Endodermal cell (in vitro differentiated cells): ENCODE measurements at regions not wholly inside any gene's neighbourhood (a gene's known extent, or its start where the extent isn't known, plus 50 kb on each side); places are given as distances from the start of the nearest gene placed in this dataset.

Experiments
- DNase-seq: peaks from one replicate; pipeline ENCODE4 v3.0.0-alpha.2; 2017
- H3K27ac ChIP-seq: 2 replicates; pipeline ENCODE4 v1.5.1; 2013; ENCODE audit warnings: mild to moderate bottlenecking, low read depth, low read length, moderate library complexity
- H3K27me3 ChIP-seq: 2 replicates; pipeline ENCODE4 v1.6.1; 2013; ENCODE audit warnings: mild to moderate bottlenecking, low read length, moderate library complexity; ENCODE audit not compliant: insufficient read depth, control insufficient read depth, poor library complexity, severe bottlenecking
- H3K36me3 ChIP-seq: 2 replicates; pipeline ENCODE4 v1.7.0; 2013; ENCODE audit warnings: mild to moderate bottlenecking, low read length, moderate library complexity; ENCODE audit not compliant: control insufficient read depth, insufficient read depth
- H3K4me1 ChIP-seq: one replicate; pipeline ENCODE4 v1.7.0; 2013; ENCODE audit warnings: low read length; ENCODE audit not compliant: control insufficient read depth, insufficient read depth
- H3K4me3 ChIP-seq: 2 replicates; pipeline ENCODE4 v1.5.1; 2013; ENCODE audit warnings: mild to moderate bottlenecking, low read length, moderate library complexity
- H3K9ac ChIP-seq: 2 replicates; pipeline ENCODE4 v1.6.1; 2013; ENCODE audit warnings: mild to moderate bottlenecking, low read length, moderate library complexity; ENCODE audit not compliant: poor library complexity, severe bottlenecking; ENCODE audit errors: extremely low read depth
- H3K9me3 ChIP-seq: 2 replicates; pipeline ENCODE4 v1.6.1; 2013; ENCODE audit warnings: mild to moderate bottlenecking, low read length, moderate library complexity; ENCODE audit not compliant: control insufficient read depth
- H3K27ac Mint-ChIP-seq: 2 replicates; pipeline ENCODE4 v1.8.0; 2020; ENCODE audit warnings: mixed read lengths
- H3K27me3 Mint-ChIP-seq: 2 replicates; pipeline ENCODE4 v1.8.0; 2021; ENCODE audit warnings: mild to moderate bottlenecking, mixed read lengths; ENCODE audit not compliant: insufficient read depth
- H3K36me3 Mint-ChIP-seq: 2 replicates; pipeline ENCODE4 v1.8.0; 2020; ENCODE audit warnings: low read depth, mixed read lengths
- H3K4me1 Mint-ChIP-seq: 2 replicates; pipeline ENCODE4 v1.8.0; 2020; ENCODE audit warnings: mixed read lengths
- H3K4me3 Mint-ChIP-seq: 2 replicates; pipeline ENCODE4 v1.8.0; 2020; ENCODE audit warnings: mild to moderate bottlenecking, moderate library complexity, mixed read lengths
- H3K9me3 Mint-ChIP-seq: 2 replicates; pipeline ENCODE4 v1.8.0; 2020; ENCODE audit warnings: mild to moderate bottlenecking, mixed read lengths
- CTCF ChIP-seq: fragments of 200-600 bp; sonication (generic); conservative IDR thresholded peaks from 2 replicates; pipeline ENCODE4 v1.5.0; 2021; ENCODE audit warnings: antibody characterized with exemption, mild to moderate bottlenecking
- WGBS, 2 experiments: methylation state at CpG; one replicate each; pipeline versions ENCODE4 v1.1.5 to v1.1.7; 2013; ENCODE audit warnings: missing lambda C conversion rate in 2 of 2, mixed read lengths in 1 of 2; ENCODE audit not compliant: insufficient coverage in 1 of 2, insufficient read length in 1 of 2; 5-methylcytosine and 5-hydroxymethylcytosine counted together

- Histone ChIP-seq H3K9ac (no peak overlapping the region), H3K27me3 (no peaks in the 10 kb centered on the region), H3K4me1 (no peaks in the 10 kb centered on the region), H3K4me3 (no peak overlapping the region), H3K27ac (no peak overlapping the region), H3K9me3 (no peaks in the 10 kb centered on the region), H3K36me3 (no peaks in the 10 kb centered on the region)
- TF ChIP-seq CTCF, result no peak
- peak; percentile 35 for DNase-seq
- no peaks in the 10 kb centered on the region for H3K9me3 Mint-ChIP-seq
- H3K27me3 Mint-ChIP-seq, result no peaks in the 10 kb centered on the region
- no peaks in the 10 kb centered on the region for H3K36me3 Mint-ChIP-seq
- 49 to 80% methylated on average over 3 to 8 of the region's 8 CpGs for WGBS, 2 experiments
- H3K27ac Mint-ChIP-seq, result no peak overlapping the region
- H3K4me1 Mint-ChIP-seq, result peaks cover 54% of the 10 kb centered on the region
- H3K4me3 Mint-ChIP-seq, result no peak overlapping the region
These were observed 108.9 kb upstream of the SPRY4 start for GRCh38 chr5:142433526-142434321.

- peaks cover 47% of the 10 kb centered on the region for H3K4me1 Mint-ChIP-seq
- H3K27me3 Mint-ChIP-seq, result no peaks in the 10 kb centered on the region
- no peak overlapping the region for H3K4me3 Mint-ChIP-seq
- H3K27ac Mint-ChIP-seq, result no peak overlapping the region
- Histone ChIP-seq H3K4me3 (no peak overlapping the region), H3K9me3 (no peaks in the 10 kb centered on the region), H3K27me3 (no peaks in the 10 kb centered on the region), H3K9ac (no peak overlapping the region), H3K36me3 (no peaks in the 10 kb centered on the region), H3K4me1 (no peaks in the 10 kb centered on the region), H3K27ac (no peak overlapping the region)
- no peaks in the 10 kb centered on the region for H3K36me3 Mint-ChIP-seq
- H3K9me3 Mint-ChIP-seq, result no peaks in the 10 kb centered on the region
- WGBS, 2 experiments, result 66 to 100% methylated on average over 1 to 2 of the region's 2 CpGs
- peak; percentile 60 for DNase-seq
- TF ChIP-seq CTCF, result no peak
These were observed 108.1 kb upstream of the SPRY4 start for GRCh38 chr5:142432961-142433360.

GRCh38 chr5:142432369-142432863 is 107.6 kb upstream of the SPRY4 start:
- H3K36me3 Mint-ChIP-seq, result no peaks in the 10 kb centered on the region
- Histone ChIP-seq H3K36me3 (no peaks in the 10 kb centered on the region), H3K9ac (no peak overlapping the region), H3K4me3 (no peak overlapping the region), H3K27ac (no peak overlapping the region), H3K4me1 (no peaks in the 10 kb centered on the region), H3K9me3 (no peaks in the 10 kb centered on the region), H3K27me3 (no peaks in the 10 kb centered on the region)
- TF ChIP-seq CTCF, result no peak
- no peak overlapping the region for H3K27ac Mint-ChIP-seq
- no peaks in the 10 kb centered on the region for H3K9me3 Mint-ChIP-seq
- H3K4me1 Mint-ChIP-seq, result peaks cover 42% of the 10 kb centered on the region
- H3K27me3 Mint-ChIP-seq, result no peaks in the 10 kb centered on the region
- 92 to 93% methylated on average over 9 to 16 of the region's 16 CpGs for WGBS, 2 experiments
- H3K4me3 Mint-ChIP-seq, result no peak overlapping the region
- DNase-seq, result peak; percentile 48
